NCI-H146 treated with DMSO at 0.1 percent for 48 hours (cell line): ENCODE measurements at regions not wholly inside any gene's neighbourhood (a gene's known extent, or its start where the extent isn't known, plus 50 kb on each side); places are given as distances from the start of the nearest gene placed in this dataset.

Source experiments
- DNase-seq: peaks from one replicate; lab custom pipeline; 2025; ENCODE audit not compliant: unreplicated experiment; lab: John Stamatoyannopoulos, UW

- no peak for DNase-seq
Measured at GRCh38 chr2:52776571-52776970, 991.0 kb upstream of the CHAC2 start.

DNA sequence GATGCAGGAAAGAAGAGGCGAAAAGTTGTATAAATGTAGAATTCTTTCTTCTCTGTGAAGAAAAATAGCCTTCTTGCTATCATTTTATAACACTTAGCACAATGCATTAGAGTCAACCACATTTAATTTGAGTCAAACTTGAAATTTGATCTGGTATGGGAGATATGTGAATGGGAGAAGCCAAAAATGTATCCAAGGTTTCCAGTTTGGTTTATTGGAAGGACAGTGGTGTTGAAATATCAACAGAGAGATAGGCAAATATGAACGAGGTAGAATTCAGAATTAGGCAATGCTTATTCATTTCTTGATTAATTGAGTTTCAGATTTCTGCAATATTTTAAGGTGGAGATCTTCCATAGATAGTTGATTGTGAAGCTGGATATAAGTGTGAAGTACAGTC lies 991.9 kb upstream of the CHAC2 start:
- DNase-seq, result no peak

- no peak for DNase-seq
Measured at GRCh38 chr2:52765735-52766134, 1001.9 kb upstream of the CHAC2 start.

DNA sequence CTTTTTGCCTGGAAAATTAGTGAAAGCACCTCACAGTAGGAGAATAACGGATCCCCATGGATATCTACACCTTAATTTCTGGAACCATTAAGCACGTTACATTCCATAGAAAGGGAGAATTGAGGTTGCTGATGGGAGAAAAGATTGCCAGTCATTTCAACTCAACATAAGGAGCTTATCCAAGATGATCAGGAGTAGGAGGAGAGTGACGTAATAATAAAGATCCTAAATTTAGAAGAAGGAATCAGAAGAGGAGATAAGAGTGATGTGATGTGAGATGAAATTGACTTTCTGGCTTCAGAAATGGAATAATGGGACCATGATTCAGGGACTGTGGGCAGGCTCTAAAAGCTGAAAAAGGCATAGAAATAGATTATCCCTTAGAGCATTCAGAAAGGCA lies 1017.8 kb upstream of the CHAC2 start:
- no peak for DNase-seq

DNA sequence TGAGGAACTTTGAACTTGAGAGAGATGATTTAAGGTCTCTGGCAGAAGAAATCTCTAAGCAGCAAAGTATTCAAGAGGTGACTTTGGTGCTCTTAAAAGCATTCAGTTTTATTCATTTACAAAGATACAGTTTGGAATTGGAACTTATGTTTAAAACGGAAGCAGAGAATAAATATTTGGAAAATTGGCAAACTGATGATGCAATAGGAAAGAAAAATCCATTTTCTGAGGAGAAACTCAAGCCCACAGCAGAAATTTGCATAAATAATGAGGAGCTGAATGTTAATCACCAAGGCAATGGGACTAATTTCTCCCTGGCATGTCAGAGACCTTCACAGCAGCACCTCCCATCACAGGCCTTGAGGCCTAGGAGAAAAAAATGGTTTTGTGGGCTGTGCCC lies 1022.5 kb upstream of the CHAC2 start:
- DNase-seq, result no peak

GRCh38 chr2:52732849-52733395 lies 1034.7 kb upstream of the CHAC2 start:
- DNase-seq, result no peak

- DNase-seq, result no peak
Measured at GRCh38 chr2:52724585-52724984, 1043.0 kb upstream of the CHAC2 start.

GRCh38 chr2:52717836-52718235 lies 1049.8 kb upstream of the CHAC2 start:
- DNase-seq, result no peak

GRCh38 chr2:52710810-52711618 lies 1056.6 kb upstream of the CHAC2 start:
- no peak for DNase-seq

- DNase-seq, result no peak
Measured at GRCh38 chr2:52704251-52704650, 1063.4 kb upstream of the CHAC2 start.

- DNase-seq, result no peak
Measured at GRCh38 chr2:52703004-52703403, 1064.6 kb upstream of the CHAC2 start.

GRCh38 chr2:52698408-52698807 lies 1069.2 kb upstream of the CHAC2 start:
- DNase-seq, result no peak

DNA sequence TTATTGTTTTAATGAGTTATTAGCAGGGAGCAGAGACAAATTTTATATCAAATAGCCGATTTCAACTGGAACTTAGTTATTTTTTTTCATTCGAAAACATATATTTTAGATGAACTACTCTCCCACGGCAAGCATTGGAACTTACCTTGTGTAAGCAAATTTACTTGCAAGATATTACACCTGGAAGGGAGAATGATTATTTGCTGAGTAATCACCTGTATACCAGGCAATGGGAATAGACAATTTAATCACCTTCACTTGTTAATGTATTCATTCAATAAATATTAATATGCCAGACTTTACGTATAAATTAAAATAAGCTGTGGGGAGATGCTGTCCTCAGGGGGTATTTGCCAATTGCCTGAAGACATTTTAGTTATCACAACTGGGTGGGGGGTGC lies 1069.9 kb upstream of the CHAC2 start:
- DNase-seq, result no peak

DNA sequence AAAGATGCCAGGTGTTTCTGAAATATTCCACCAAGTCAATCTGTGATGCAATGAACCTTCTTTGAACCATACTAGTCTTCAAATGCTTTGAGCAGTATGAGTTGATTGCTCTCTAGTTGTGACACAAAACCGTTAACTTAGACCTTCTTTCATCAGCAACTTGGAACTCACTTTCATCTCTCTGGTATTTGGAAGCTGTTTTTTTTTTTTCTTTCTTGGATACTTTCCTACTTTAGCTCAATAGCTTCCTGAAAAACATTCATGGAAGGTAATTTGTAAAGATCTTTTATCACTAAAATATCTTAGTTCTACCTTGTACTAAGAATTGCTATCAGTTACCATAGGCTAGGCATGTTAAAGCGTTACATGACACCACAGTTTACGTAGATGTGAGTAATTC lies 1071.9 kb upstream of the CHAC2 start:
- no peak for DNase-seq

GRCh38 chr2:52686935-52687334 lies 1080.7 kb upstream of the CHAC2 start:
- DNase-seq, result no peak

GRCh38 chr2:52676056-52676455 lies 1091.5 kb upstream of the CHAC2 start:
- DNase-seq, result no peak

DNA sequence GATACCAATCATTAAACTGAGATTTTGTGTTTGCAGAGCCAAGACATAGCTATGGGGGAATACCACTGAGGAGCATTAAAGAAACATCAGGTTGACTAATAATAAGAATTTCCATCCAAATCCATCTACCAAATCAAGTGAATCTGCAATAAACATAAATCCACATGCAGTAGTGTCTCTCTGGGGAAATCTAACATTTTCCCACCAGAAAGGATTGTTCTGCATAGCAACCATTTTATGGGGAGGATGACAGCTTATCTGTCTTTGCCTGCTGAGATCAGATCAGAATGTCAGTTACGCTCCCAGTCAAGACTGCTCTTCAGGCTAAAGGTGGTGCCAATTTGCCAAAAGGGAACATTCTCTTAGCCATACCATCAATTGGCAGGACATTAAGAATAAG lies 1098.9 kb upstream of the CHAC2 start:
- DNase-seq, result no peak

- DNase-seq, result no peak
Measured at GRCh38 chr2:52659546-52659945, 1108.1 kb upstream of the CHAC2 start.

GRCh38 chr2:52658598-52658997 lies 1109.0 kb upstream of the CHAC2 start:
- DNase-seq, result no peak

- DNase-seq, result no peak
Measured at GRCh38 chr2:52639692-52640091, 1127.9 kb upstream of the CHAC2 start.

DNA sequence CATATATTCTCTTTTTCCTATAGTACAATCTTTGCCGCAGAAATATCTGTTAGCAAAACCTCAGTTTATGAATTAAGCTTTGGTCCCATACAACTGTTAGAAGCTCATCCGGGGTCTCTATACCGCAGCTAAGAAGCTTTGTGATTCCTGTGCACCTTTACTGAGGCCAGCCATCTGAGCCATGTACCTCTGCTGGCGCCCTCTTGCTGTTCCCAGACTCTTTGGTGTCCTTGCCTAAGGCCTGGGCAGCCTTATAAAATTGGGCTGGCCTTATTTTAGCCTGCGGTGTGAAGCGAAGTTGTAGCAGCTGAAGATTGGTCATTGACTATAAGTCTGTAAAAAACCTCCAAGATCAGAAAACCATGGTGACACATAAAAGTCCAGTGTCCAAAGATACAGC lies 1135.1 kb upstream of the CHAC2 start:
- no peak for DNase-seq

- no peak for DNase-seq
Measured at GRCh38 chr2:52629944-52630343, 1137.7 kb upstream of the CHAC2 start.

DNA sequence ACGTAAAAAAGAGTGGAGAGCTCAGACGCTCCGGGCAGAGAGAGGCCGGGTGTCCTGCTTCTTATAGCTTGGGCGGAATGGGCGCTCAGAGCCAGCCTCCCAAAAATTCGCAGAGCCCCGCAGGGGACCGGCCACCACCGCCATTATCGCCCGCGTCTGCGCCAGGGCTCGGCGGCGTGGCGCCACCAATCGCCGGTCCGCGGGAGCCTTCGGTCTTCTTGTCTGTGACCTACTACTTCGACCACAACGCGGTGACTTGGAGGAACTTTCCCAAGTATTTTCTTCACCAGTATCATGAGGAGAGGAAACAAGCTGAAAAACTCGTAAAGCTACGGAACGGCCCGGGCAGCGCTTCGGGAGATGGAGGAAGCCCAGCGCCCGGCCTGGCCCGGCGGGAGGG lies 1138.1 kb upstream of the CHAC2 start:
- no peak for DNase-seq
